GM12865 (cell line): ENCODE measurements at regions not wholly inside any gene's neighbourhood (a gene's known extent, or its start where the extent isn't known, plus 50 kb on each side); places are given as distances from the start of the nearest gene placed in this dataset.

ENCODE experiments used
- DNase-seq: peaks from one replicate; pipeline ENCODE4 v3.0.0; 2010; ENCODE audit warnings: low read depth
- H3K4me3 ChIP-seq: 2 replicates; pipeline ENCODE4 v1.5.1; 2011; ENCODE audit warnings: mild to moderate bottlenecking, low read depth, low read length, control low read depth
- TF ChIP-seq, protein P1 (sequence below): IDR thresholded peaks from 2 replicates; pipeline ENCODE4 v1.5.1; 2011; ENCODE audit warnings: low read length, control low read depth, low read depth, inconsistent platforms; ENCODE audit not compliant: insufficient read depth; ENCODE audit errors: missing control alignments

DNA sequence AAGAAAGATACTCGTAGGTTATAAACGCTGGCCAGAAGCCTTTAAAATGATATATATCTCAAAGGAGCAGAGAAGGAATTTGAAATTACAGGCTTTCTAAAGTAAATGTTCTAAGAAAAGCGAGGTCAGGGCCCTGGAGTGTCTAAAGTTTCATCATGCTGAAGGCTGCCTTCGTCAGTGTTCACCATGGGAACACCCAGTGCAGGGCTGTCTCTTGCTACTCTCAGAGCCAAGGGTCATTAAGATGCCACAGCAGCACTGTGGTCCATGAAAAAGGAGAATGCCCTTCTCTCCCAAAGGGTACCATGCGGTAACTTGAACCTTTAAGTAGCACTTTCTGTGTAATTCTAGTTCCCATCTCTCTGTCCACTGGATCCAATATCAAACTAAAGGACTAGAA is 174.5 kb upstream of the NWD2 start:
- no peak overlapping the region for H3K4me3 ChIP-seq
- TF ChIP-seq, protein P1, sequence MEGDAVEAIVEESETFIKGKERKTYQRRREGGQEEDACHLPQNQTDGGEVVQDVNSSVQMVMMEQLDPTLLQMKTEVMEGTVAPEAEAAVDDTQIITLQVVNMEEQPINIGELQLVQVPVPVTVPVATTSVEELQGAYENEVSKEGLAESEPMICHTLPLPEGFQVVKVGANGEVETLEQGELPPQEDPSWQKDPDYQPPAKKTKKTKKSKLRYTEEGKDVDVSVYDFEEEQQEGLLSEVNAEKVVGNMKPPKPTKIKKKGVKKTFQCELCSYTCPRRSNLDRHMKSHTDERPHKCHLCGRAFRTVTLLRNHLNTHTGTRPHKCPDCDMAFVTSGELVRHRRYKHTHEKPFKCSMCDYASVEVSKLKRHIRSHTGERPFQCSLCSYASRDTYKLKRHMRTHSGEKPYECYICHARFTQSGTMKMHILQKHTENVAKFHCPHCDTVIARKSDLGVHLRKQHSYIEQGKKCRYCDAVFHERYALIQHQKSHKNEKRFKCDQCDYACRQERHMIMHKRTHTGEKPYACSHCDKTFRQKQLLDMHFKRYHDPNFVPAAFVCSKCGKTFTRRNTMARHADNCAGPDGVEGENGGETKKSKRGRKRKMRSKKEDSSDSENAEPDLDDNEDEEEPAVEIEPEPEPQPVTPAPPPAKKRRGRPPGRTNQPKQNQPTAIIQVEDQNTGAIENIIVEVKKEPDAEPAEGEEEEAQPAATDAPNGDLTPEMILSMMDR, result no peak
- no peak for DNase-seq

DNA sequence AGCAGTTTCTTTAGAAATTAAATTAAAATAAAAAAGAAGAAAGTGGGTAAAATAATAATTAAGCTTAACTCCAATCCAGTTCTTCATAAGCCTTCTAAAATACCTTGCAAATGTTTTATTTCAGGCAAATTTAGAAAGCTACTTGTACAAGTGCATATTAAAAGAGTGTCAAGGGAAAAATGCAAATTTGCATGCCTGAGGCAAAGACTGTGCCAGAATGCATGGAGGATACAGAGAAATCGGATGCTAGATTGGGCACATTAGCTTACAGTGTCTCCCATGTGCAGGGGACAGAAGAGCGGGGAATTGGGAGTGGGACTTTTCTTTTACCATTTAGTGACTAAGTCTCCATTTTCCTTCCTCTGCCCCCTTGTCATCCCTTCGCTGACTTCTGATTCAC is 173.0 kb upstream of the NWD2 start:
- TF ChIP-seq, protein P1, result no peak
- DNase-seq, result no peak

DNA sequence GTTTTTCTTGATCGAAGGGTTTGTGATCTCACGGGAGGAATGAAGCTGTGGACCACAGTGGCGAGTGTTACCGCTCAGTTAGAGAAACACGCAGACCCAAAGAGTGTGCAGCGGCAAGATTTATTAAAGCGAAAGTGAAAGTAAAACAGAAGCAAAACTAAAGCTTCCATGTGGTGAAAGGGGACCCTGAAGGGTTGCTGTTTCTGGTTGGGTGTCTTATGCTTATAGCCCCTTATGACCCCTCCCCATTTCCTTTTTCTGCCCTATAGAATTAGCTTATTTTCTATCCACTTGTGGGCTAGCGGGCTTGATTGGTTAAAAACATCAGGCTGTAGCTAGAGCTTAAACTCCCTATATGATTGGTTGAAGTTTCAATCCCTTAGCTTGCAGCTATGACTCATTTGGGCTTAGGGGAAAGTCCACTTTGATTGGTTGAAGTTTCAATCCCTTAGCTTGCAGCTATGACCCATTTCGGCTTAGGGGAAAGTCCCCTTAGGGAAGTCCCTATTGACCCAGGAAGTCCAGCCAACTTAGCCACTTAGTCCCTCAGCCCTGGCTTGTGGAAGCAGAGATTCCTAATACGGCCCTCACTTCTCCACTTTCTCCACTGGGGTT is 171.2 kb upstream of the NWD2 start:
- TF ChIP-seq, protein P1, result no peak
- DNase-seq, result peak; percentile 57
- no peak overlapping the region for H3K4me3 ChIP-seq

More for the DNA sequence above, 173.0 kb upstream of the NWD2 start:
- no peak overlapping the region for H3K4me3 ChIP-seq

DNA sequence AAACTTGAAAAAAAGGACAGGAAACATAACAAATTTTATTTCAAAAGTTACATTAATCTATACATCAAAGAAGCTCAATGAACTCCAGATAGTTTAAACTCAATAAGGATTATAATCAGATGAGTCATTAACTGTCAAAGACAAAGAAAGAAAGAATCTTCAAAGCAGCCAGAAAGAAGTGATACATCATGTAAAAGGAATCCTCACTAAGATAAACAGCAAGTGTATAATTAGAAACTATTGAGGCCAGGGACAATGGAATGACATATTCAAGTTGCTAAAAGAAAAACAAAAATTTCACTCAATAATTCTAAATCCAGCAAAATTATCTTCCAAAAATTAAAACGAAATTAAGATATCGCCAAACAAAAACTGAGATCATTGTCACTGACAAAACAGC is 161.6 kb upstream of the NWD2 start:
- TF ChIP-seq, protein P1, result no peak
- H3K4me3 ChIP-seq, result no peak overlapping the region
- no peak for DNase-seq

DNA sequence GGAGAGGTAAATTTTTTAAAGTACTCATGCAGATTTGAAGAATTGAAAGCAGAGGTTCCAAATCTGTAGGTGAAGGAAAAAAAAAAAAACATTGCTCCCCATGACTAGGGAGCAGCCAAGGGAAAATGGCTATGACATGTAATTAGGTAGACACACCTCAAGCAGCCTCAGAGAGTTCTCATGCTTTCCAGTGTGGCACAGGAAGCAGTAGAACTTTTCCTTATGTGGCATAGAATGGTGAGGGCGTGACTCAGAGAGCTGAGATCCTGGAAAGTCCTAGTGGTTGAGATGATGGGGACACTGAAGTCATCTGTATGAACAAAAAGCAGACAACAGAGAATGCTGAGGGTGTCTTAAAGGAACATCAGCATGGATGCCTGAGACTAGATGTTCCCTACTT is 148.6 kb upstream of the NWD2 start:
- TF ChIP-seq, protein P1, result no peak
- DNase-seq, result peak; percentile 4

DNA sequence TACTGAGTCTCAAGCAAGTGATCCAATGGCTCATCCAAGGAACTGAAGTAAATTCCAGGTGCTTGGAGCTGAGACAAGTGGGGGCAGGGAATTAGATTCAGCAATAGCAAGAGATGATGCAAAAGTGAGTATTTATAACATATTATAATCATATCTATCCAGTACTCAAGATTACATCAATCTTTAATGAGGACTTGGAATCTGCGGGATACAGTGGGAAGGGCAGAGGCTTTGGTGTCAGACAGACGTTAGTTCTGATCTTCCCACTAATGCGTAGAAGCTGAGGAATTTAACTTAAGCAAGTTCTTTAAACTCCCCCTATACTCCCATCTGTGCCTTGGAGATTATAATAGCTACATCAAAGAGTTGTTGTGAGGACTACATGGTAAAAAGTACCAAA is 143.4 kb upstream of the NWD2 start:
- no peak for DNase-seq
- TF ChIP-seq, protein P1, result no peak
- no peak overlapping the region for H3K4me3 ChIP-seq

More for the DNA sequence above, 148.6 kb upstream of the NWD2 start:
- H3K4me3 ChIP-seq, result no peak overlapping the region

DNA sequence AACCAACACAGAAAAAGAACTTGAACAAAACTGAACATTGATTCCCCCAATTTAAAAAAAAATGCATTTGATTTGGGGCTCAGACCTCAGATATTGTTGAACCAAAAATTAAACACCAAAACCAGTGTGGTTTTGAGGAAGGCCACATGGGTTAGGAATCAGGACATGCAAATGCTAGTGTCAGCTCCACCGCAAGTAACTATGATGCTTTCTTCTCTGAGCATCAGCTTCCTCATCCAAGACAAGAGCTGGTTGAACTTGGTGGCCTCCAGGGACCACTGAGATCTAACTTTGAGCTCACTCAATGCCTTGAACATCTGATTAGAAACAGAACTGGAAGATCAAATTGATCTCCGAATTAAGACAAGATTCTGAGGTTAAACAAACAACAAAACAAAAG is 142.9 kb upstream of the NWD2 start:
- TF ChIP-seq, protein P1, result no peak
- DNase-seq, result peak; percentile 43
- H3K4me3 ChIP-seq, result no peak overlapping the region
